Liver (tissue), 3 donors: ENCODE measurements at regions not wholly inside any gene's neighbourhood (a gene's known extent, or its start where the extent isn't known, plus 50 kb on each side); places are given as distances from the start of the nearest gene placed in this dataset.

Experiments
- CTCF ChIP-seq: fragments of 150-350 bp; IDR thresholded peaks from 2 replicates; pipeline ENCODE4 v1.5.1; 2017; ENCODE audit warnings: improper control_type of control experiment, low read depth, low read length; ENCODE audit not compliant: missing input control
- RAD21 ChIP-seq, 2 donors: IDR thresholded peaks; 2 replicates each; pipeline ENCODE4 v1.6.1; 2016; ENCODE audit warnings: antibody characterized with exemption in 2 of 2, mild to moderate bottlenecking in 2 of 2
- TAF1 ChIP-seq: conservative IDR thresholded peaks from 2 replicates; pipeline ENCODE4 v1.6.1; 2016; ENCODE audit warnings: antibody characterized with exemption, mild to moderate bottlenecking
- donor health status: healthy.
- donor health status: healthy.

DNA sequence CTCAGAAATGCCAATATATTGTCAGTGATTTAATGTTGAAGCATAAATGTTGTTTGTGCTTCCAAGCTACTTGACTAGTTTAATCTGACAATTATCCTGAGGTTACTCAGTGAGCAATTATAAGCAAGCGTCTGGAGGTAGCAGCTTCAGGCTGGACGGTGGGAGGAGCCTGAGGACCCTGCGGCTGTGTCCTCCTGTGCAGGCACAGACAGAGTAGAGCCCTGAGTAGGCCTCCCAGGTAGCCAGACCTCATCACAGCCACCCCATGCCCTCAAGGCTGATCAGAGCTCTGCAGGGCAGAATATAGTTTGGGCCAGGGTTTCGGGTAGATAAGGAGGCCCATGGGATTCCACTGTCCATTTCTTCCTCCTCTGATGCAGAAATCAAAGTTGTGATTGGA, 153.6 kb downstream of the DRD1 start:
- TF ChIP-seq TAF1, result no peak
- no peak for TF ChIP-seq CTCF
- TF ChIP-seq RAD21 (IDR thresholded peaks at IDR 0.05), result no peak
